ENCODE measurements at regions not wholly inside any gene's neighbourhood (a gene's known extent, or its start where the extent isn't known, plus 50 kb on each side); places are given as distances from the start of the nearest gene placed in this dataset.

GRCh38 chr2:160876765-160877164 lies 283.5 kb upstream of the TANK start:
- 86 to 88% methylated on average over 3 of the region's 3 CpGs for WGBS, 2 donors
- H3K27me3 ChIP-seq: no peaks in the 10 kb centered on the region
- H3K4me3 ChIP-seq: no peak overlapping the region
- TF ChIP-seq POLR2A (IDR thresholded peaks at IDR 0.05) (no peak), POLR2AphosphoS5 (IDR thresholded peaks at IDR 0.05) (no peak), EP300 (IDR thresholded peaks at IDR 0.05) (no peak)
- TF ChIP-seq, protein P1, sequence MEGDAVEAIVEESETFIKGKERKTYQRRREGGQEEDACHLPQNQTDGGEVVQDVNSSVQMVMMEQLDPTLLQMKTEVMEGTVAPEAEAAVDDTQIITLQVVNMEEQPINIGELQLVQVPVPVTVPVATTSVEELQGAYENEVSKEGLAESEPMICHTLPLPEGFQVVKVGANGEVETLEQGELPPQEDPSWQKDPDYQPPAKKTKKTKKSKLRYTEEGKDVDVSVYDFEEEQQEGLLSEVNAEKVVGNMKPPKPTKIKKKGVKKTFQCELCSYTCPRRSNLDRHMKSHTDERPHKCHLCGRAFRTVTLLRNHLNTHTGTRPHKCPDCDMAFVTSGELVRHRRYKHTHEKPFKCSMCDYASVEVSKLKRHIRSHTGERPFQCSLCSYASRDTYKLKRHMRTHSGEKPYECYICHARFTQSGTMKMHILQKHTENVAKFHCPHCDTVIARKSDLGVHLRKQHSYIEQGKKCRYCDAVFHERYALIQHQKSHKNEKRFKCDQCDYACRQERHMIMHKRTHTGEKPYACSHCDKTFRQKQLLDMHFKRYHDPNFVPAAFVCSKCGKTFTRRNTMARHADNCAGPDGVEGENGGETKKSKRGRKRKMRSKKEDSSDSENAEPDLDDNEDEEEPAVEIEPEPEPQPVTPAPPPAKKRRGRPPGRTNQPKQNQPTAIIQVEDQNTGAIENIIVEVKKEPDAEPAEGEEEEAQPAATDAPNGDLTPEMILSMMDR (IDR thresholded peaks at IDR 0.05): no peak
- no peaks in the 10 kb centered on the region for H3K9me3 ChIP-seq
- DNase-seq: no peak
- no peaks in the 10 kb centered on the region for H3K36me3 ChIP-seq
- no peaks in the 10 kb centered on the region for H3K4me1 ChIP-seq
- intact Hi-C loops (cut with DNase I): no loop called here
- H3K27ac ChIP-seq: no peak overlapping the region

DNA sequence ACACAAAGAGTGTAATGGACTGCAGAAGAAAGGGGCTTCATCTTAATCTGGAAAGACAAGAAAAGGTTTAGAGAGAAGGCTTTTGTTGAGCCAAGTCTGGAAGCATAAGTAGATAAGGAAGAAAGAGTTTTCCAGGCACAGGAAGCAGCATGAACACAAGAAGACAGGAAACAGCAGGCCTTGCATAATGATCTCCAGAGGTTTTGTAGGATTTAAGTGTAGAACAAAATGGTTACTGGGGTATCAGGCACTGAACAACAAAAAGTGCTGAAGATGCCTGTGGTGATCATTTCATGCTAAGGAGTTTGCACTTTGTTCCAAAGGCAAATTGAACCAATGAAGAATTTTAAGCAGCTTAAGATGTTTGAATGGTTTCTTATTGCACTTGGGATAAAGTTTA lies 281.6 kb upstream of the TANK start:
- no peaks in the 10 kb centered on the region for H3K27me3 ChIP-seq
- no peaks in the 10 kb centered on the region for H3K36me3 ChIP-seq
- intact Hi-C loops (cut with DNase I): no loop called here
- H3K4me1 ChIP-seq: no peaks in the 10 kb centered on the region
- DNase-seq: no peak
- H3K27ac ChIP-seq: no peak overlapping the region
- no peaks in the 10 kb centered on the region for H3K9me3 ChIP-seq
- no peak overlapping the region for H3K4me3 ChIP-seq
- TF ChIP-seq POLR2AphosphoS5 (IDR thresholded peaks at IDR 0.05): no peak
- no peak for TF ChIP-seq EP300 (IDR thresholded peaks at IDR 0.05)
- TF ChIP-seq, protein P1 (IDR thresholded peaks at IDR 0.05): no peak
- no peak for TF ChIP-seq POLR2A (IDR thresholded peaks at IDR 0.05)

DNA sequence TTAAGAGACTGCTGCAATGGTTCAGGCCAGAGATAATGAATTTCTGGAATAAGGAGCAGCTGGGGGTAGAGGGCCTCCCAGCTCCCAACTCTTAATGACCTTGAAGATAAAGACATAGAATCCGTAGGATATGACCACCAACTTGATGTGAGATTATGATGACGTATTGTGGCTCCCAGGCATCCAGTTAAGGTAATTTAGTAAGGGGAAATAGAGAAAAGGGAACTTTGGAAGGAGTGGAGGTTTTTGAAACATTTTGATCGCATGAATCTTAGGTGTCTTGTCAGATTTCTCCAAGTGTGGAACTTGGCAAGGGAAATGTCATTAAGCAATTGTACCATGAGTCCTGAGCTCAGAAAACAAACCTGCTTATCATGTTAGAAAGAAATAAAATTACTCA lies 277.3 kb upstream of the TANK start:
- H3K27ac ChIP-seq: no peak overlapping the region
- H3K36me3 ChIP-seq: no peaks in the 10 kb centered on the region
- intact Hi-C loops (cut with DNase I): no loop called here
- TF ChIP-seq POLR2AphosphoS5 (IDR thresholded peaks at IDR 0.05) (no peak), POLR2A (IDR thresholded peaks at IDR 0.05) (no peak), EP300 (IDR thresholded peaks at IDR 0.05) (no peak)
- TF ChIP-seq, protein P1 (IDR thresholded peaks at IDR 0.05): no peak
- no peak overlapping the region for H3K4me3 ChIP-seq
- WGBS, 2 donors: 64 to 88% methylated on average over 3 of the region's 3 CpGs
- H3K4me1 ChIP-seq: no peaks in the 10 kb centered on the region
- no peaks in the 10 kb centered on the region for H3K27me3 ChIP-seq
- DNase-seq: no peak
- no peaks in the 10 kb centered on the region for H3K9me3 ChIP-seq

DNA sequence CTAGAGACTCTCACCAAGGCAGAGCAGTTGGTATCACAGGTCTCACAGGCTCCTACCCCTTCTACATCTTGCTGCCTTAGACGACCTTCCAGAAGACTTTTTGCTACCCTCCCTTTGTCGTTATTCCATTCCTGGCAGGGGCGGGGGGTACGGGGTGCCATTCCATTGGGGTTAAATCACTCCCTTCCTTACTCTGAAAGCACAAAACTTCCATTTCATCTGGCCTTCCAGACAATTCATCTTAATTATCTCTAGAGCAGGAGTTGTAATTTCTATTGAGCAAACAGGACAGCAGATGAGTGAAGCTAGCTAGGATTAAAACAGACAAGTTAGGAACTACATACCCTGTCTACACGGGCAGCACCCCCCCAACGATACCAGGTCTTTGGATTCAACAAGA lies 276.2 kb upstream of the TANK start:
- H3K36me3 ChIP-seq: no peaks in the 10 kb centered on the region
- no peak for TF ChIP-seq POLR2AphosphoS5 (IDR thresholded peaks at IDR 0.05)
- no peak for TF ChIP-seq POLR2A (IDR thresholded peaks at IDR 0.05)
- TF ChIP-seq EP300 (IDR thresholded peaks at IDR 0.05): no peak
- TF ChIP-seq, protein P1 (IDR thresholded peaks at IDR 0.05): no peak
- no peak for DNase-seq
- no peaks in the 10 kb centered on the region for H3K4me1 ChIP-seq
- H3K27me3 ChIP-seq: no peaks in the 10 kb centered on the region
- intact Hi-C loops (cut with DNase I): no loop called here
- H3K4me3 ChIP-seq: no peak overlapping the region
- H3K27ac ChIP-seq: no peak overlapping the region
- H3K9me3 ChIP-seq: no peaks in the 10 kb centered on the region
- WGBS, 2 donors: 87 to 91% methylated on average over 6 of the region's 6 CpGs

- DNase-seq: no peak
- H3K36me3 ChIP-seq: no peaks in the 10 kb centered on the region
- H3K4me3 ChIP-seq: no peak overlapping the region
- TF ChIP-seq POLR2AphosphoS5 (IDR thresholded peaks at IDR 0.05) (no peak), EP300 (IDR thresholded peaks at IDR 0.05) (no peak), POLR2A (IDR thresholded peaks at IDR 0.05) (no peak)
- TF ChIP-seq, protein P1 (IDR thresholded peaks at IDR 0.05): no peak
- WGBS, 2 donors: 90% methylated on average over 4 of the region's 4 CpGs
- H3K9me3 ChIP-seq: no peaks in the 10 kb centered on the region
- no peaks in the 10 kb centered on the region for H3K27me3 ChIP-seq
- no peak overlapping the region for H3K27ac ChIP-seq
- intact Hi-C loops (cut with DNase I): no loop called here
- no peaks in the 10 kb centered on the region for H3K4me1 ChIP-seq
Measured at GRCh38 chr2:160889439-160890170, 270.6 kb upstream of the TANK start.
